ENCODE measurements at regions not wholly inside any gene's neighbourhood (a gene's known extent, or its start where the extent isn't known, plus 50 kb on each side); places are given as distances from the start of the nearest gene placed in this dataset.
A peak's percentile ranks its signal among the peaks of the same experiment; 100 is the strongest.

DNA sequence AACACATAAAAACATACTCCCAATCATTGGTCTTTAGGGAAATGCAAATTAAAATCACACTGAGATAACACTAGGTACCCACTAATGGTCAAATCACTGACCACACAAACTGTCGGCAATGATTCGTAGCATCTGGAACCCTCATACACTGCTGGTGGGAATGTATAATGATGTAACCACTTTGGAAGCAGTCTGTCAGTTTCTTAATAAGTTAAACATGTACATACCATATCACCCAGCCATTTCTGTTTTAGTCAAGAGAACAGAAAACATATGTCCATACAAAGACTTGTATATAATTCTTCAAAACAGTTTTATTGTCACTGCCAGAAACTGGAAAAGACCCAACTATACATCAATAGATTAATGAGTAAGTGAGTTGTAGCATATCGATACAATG lies 63.3 kb upstream of the LRRC3B start:
- ATAC-seq (no peak), FAIRE-seq (no peak), DNase-seq (ENCODE audit: low spot score) (no peak)
- no peaks in the 10 kb centered on the region for H4K20me1 ChIP-seq (ENCODE audit: insufficient read depth, low read length)
- H3K4me1 ChIP-seq (ENCODE audit: insufficient read depth, low read length): no peaks in the 10 kb centered on the region
- H3K79me2 ChIP-seq (ENCODE audit: insufficient read depth, low read length): no peaks in the 10 kb centered on the region
- no peak overlapping the region for H3K27ac ChIP-seq (ENCODE audit: extremely low read length, insufficient read depth, low read length)
- WGBS (ENCODE audit: low lambda C conversion rate): 20% methylated on average over 3 of the region's 3 CpGs
- H3K9ac ChIP-seq (ENCODE audit: insufficient read depth, low read depth, low read length): no peak overlapping the region
- H3K4me3 ChIP-seq (replicated peaks in 1 of 3; ENCODE audit: insufficient read depth in 1 of 3, low read depth in 2 of 3, low read length in 3 of 3): no peak overlapping the region
- intact Hi-C loops (cut with micrococcal nuclease; ENCODE audit: unreplicated experiment) (no loop called here), in situ Hi-C loops (cut with HindIII; ENCODE audit: extremely low pct_ligation_motif_present, low pct_unique_long_range_greater_than_20kb) (no loop called here)
- no peaks in the 10 kb centered on the region for H3K9me3 ChIP-seq (ENCODE audit: low read length)
- no peak overlapping the region for H3K4me2 ChIP-seq (ENCODE audit: low read depth, low read length)
- no peaks in the 10 kb centered on the region for H3K27me3 ChIP-seq (ENCODE audit: control insufficient read depth in 1 of 2, insufficient read depth in 2 of 2, low read length in 2 of 2)
- TF ChIP-seq MIER2 (CRISPR knock-in tag; IDR thresholded peaks at IDR 0.05) (no peak), ZNF20 (CRISPR knock-in tag; IDR thresholded peaks at IDR 0.05) (no peak), MAFG (CRISPR knock-in tag; IDR thresholded peaks at IDR 0.05) (no peak), ATF7 (IDR thresholded peaks at IDR 0.05) (0 out of 2 replicates have a peak, but pooled peaks have one; percentile 1), ATF7 (CRISPR knock-in tag; IDR thresholded peaks at IDR 0.05) (no peak), ZNF451 (CRISPR knock-in tag; IDR thresholded peaks at IDR 0.05) (no peak)
- CTCF ChIA-PET (ENCODE audit: low intra/inter-chr PET ratio, low total read pairs): no interaction called here
- BruUV-seq (replicated peaks): no TSS peak
- no peaks in the 10 kb centered on the region for H3K36me3 ChIP-seq (replicated peaks in 1 of 2; ENCODE audit: control insufficient read depth in 1 of 2, insufficient read depth in 2 of 2, low read length in 2 of 2)
- no peak overlapping the region for H2AFZ ChIP-seq (ENCODE audit: low read length)
- POLR2A ChIA-PET: no interaction called here

GRCh38 chr3:26560081-26560480 lies 62.5 kb upstream of the LRRC3B start:
- Histone ChIP-seq H2AFZ (ENCODE audit: low read length) (no peak overlapping the region), H3K4me1 (ENCODE audit: insufficient read depth, low read length) (no peaks in the 10 kb centered on the region), H3K27me3 (ENCODE audit: control insufficient read depth in 1 of 2, insufficient read depth in 2 of 2, low read length in 2 of 2) (no peaks in the 10 kb centered on the region), H3K4me3 (replicated peaks in 1 of 3; ENCODE audit: insufficient read depth in 1 of 3, low read depth in 2 of 3, low read length in 3 of 3) (no peak overlapping the region), H3K4me2 (ENCODE audit: low read depth, low read length) (no peak overlapping the region), H3K9me3 (ENCODE audit: low read length) (no peaks in the 10 kb centered on the region), H3K27ac (ENCODE audit: extremely low read length, insufficient read depth, low read length) (no peak overlapping the region), H3K9ac (ENCODE audit: insufficient read depth, low read depth, low read length) (no peak overlapping the region), H4K20me1 (ENCODE audit: insufficient read depth, low read length) (no peaks in the 10 kb centered on the region), H3K36me3 (replicated peaks in 1 of 2; ENCODE audit: control insufficient read depth in 1 of 2, insufficient read depth in 2 of 2, low read length in 2 of 2) (no peaks in the 10 kb centered on the region), H3K79me2 (ENCODE audit: insufficient read depth, low read length) (no peaks in the 10 kb centered on the region)
- intact Hi-C loops (cut with micrococcal nuclease; ENCODE audit: unreplicated experiment) (no loop called here), in situ Hi-C loops (cut with HindIII; ENCODE audit: extremely low pct_ligation_motif_present, low pct_unique_long_range_greater_than_20kb) (no loop called here)
- POLR2A ChIA-PET: no interaction called here
- DNase-seq (ENCODE audit: low spot score) (no peak), FAIRE-seq (no peak), ATAC-seq (no peak)
- BruUV-seq (replicated peaks): no TSS peak
- 4% methylated on average over 1 of the region's 1 CpG for whole genome bisulfite sequencing (ENCODE audit: low lambda C conversion rate)
- CTCF ChIA-PET (ENCODE audit: low intra/inter-chr PET ratio, low total read pairs): no interaction called here
- TF ChIP-seq NFKBIZ (CRISPR knock-in tag; IDR thresholded peaks at IDR 0.05) (no peak), ZNF382 (CRISPR knock-in tag; IDR thresholded peaks at IDR 0.05; ENCODE audit: borderline replicate concordance) (no peak), ZNF468 (CRISPR knock-in tag; IDR thresholded peaks at IDR 0.05) (no peak), ZNF580 (CRISPR knock-in tag; IDR thresholded peaks at IDR 0.05; ENCODE audit: borderline replicate concordance, low read depth) (no peak), YEATS2 (CRISPR knock-in tag; IDR thresholded peaks at IDR 0.05; ENCODE audit: borderline replicate concordance) (no peak), ZBTB21 (CRISPR knock-in tag; IDR thresholded peaks at IDR 0.05) (no peak), ZNF687 (CRISPR knock-in tag; IDR thresholded peaks at IDR 0.05) (no peak), HDAC1 (CRISPR knock-in tag; IDR thresholded peaks at IDR 0.05) (no peak), ZNF335 (CRISPR knock-in tag; IDR thresholded peaks at IDR 0.05) (no peak), PHF21A (CRISPR knock-in tag; IDR thresholded peaks at IDR 0.05) (no peak)
- TF ChIP-seq, protein P1, sequence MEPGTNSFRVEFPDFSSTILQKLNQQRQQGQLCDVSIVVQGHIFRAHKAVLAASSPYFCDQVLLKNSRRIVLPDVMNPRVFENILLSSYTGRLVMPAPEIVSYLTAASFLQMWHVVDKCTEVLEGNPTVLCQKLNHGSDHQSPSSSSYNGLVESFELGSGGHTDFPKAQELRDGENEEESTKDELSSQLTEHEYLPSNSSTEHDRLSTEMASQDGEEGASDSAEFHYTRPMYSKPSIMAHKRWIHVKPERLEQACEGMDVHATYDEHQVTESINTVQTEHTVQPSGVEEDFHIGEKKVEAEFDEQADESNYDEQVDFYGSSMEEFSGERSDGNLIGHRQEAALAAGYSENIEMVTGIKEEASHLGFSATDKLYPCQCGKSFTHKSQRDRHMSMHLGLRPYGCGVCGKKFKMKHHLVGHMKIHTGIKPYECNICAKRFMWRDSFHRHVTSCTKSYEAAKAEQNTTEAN (CRISPR knock-in tag; conservative IDR thresholded peaks at IDR 0.05): no peak

All from HepG2 (cell line).